ENCODE measurements at regions not wholly inside any gene's neighbourhood (a gene's known extent, or its start where the extent isn't known, plus 50 kb on each side); places are given as distances from the start of the nearest gene placed in this dataset.

- DNase-seq = no peak
- intact Hi-C loops (cut with DNase I) = no loop called here
These were observed 205.8 kb downstream of the SPTSSA start for GRCh38 chr14:34256223-34256622.

GRCh38 chr14:34254571-34254970 lies 207.5 kb downstream of the SPTSSA start:
- intact Hi-C loops (cut with DNase I) = no loop called here
- no peak for DNase-seq

- intact Hi-C loops (cut with DNase I) = no loop called here
- DNase-seq = no peak
These were observed 208.0 kb downstream of the SPTSSA start for GRCh38 chr14:34254031-34254430.

- DNase-seq = no peak
- intact Hi-C loops (cut with DNase I) = no loop called here
These were observed 209.8 kb downstream of the SPTSSA start for GRCh38 chr14:34252227-34252626.

- intact Hi-C loops (cut with DNase I) = no loop called here
- no peak for DNase-seq
These were observed 210.4 kb downstream of the SPTSSA start for GRCh38 chr14:34251662-34252061.

- DNase-seq = no peak
- intact Hi-C loops (cut with DNase I) = no loop called here
These were observed 211.1 kb downstream of the SPTSSA start for GRCh38 chr14:34250959-34251358.

GRCh38 chr14:34247605-34248004 lies 214.4 kb downstream of the SPTSSA start:
- DNase-seq = no peak
- intact Hi-C loops (cut with DNase I) = no loop called here

- no peak for DNase-seq
- intact Hi-C loops (cut with DNase I) = no loop called here
These were observed 215.8 kb downstream of the SPTSSA start for GRCh38 chr14:34246206-34246605.

- intact Hi-C loops (cut with DNase I) = no loop called here
- DNase-seq = no peak
These were observed 218.6 kb downstream of the SPTSSA start for GRCh38 chr14:34243401-34243800.

- intact Hi-C loops (cut with DNase I) = no loop called here
- DNase-seq = no peak
These were observed 219.0 kb downstream of the SPTSSA start for GRCh38 chr14:34243001-34243400.

GRCh38 chr14:34241185-34241711 lies 220.8 kb downstream of the SPTSSA start:
- no peak for DNase-seq
- intact Hi-C loops (cut with DNase I) = no loop called here

GRCh38 chr14:34238610-34239009 lies 223.4 kb downstream of the SPTSSA start:
- intact Hi-C loops (cut with DNase I) = no loop called here
- DNase-seq = no peak

- DNase-seq = no peak
- intact Hi-C loops (cut with DNase I) = no loop called here
These were observed 224.4 kb downstream of the SPTSSA start for GRCh38 chr14:34237677-34238076.

- intact Hi-C loops (cut with DNase I) = no loop called here
- DNase-seq = no peak
These were observed 225.0 kb downstream of the SPTSSA start for GRCh38 chr14:34237081-34237480.

GRCh38 chr14:34235643-34236300 lies 226.3 kb downstream of the SPTSSA start:
- no peak for DNase-seq
- intact Hi-C loops (cut with DNase I) = no loop called here

GRCh38 chr14:34234258-34234657 lies 227.8 kb downstream of the SPTSSA start:
- intact Hi-C loops (cut with DNase I) = no loop called here
- no peak for DNase-seq

GRCh38 chr14:34233619-34234018 lies 228.4 kb downstream of the SPTSSA start:
- intact Hi-C loops (cut with DNase I) = no loop called here
- DNase-seq = no peak

GRCh38 chr14:34232790-34233189 lies 229.2 kb downstream of the SPTSSA start:
- intact Hi-C loops (cut with DNase I) = no loop called here
- DNase-seq = no peak

- DNase-seq = no peak
- intact Hi-C loops (cut with DNase I) = no loop called here
These were observed 230.4 kb downstream of the SPTSSA start for GRCh38 chr14:34231626-34232025.

- no peak for DNase-seq
- intact Hi-C loops (cut with DNase I) = loop anchor here (10.0 kb wide), 1 partner anchor 384 kb away; no protein-coding TSS in a partner anchor
These were observed 232.9 kb downstream of the SPTSSA start for GRCh38 chr14:34229140-34229539.

- DNase-seq = no peak
- intact Hi-C loops (cut with DNase I) = loop anchor here (10.0 kb wide), 1 partner anchor 384 kb away; no protein-coding TSS in a partner anchor
These were observed 233.4 kb downstream of the SPTSSA start for GRCh38 chr14:34228650-34228976.

Data from head of caudate nucleus (tissue), 42 donors.